HG02763 (cell line): ENCODE measurements at regions not wholly inside any gene's neighbourhood (a gene's known extent, or its start where the extent isn't known, plus 50 kb on each side); places are given as distances from the start of the nearest gene placed in this dataset.
"Not testable (repeated sequence)": the region's sequence is repeated elsewhere in the genome, so short reads cannot be mapped to it uniquely, and the experiment has no call there.

Experiments used
- ATAC-seq: cut with Tn5 transposase; IDR thresholded peaks from one replicate; pipeline ENCODE4 v1.9.1; 2021; ENCODE audit warnings: mild to moderate bottlenecking, moderate library complexity; ENCODE audit not compliant: unreplicated experiment

- no peak for ATAC-seq
Observed at GRCh38 chr12:67484791-67485480, 163.6 kb upstream of the DYRK2 start.

- ATAC-seq, result no peak
Observed at GRCh38 chr12:67486671-67487070, 161.9 kb upstream of the DYRK2 start.

GRCh38 chr12:67488349-67488748, 160.2 kb upstream of the DYRK2 start:
- ATAC-seq, result not testable (repeated sequence)

- no peak for ATAC-seq
Observed at GRCh38 chr12:67489007-67489406, 159.5 kb upstream of the DYRK2 start.

GRCh38 chr12:67496581-67496980, 152.0 kb upstream of the DYRK2 start:
- no peak for ATAC-seq

GRCh38 chr12:67498991-67499390, 149.6 kb upstream of the DYRK2 start:
- ATAC-seq, result no peak

- ATAC-seq, result no peak
Observed at GRCh38 chr12:67501362-67501761, 147.2 kb upstream of the DYRK2 start.

- no peak for ATAC-seq
Observed at GRCh38 chr12:67504026-67504425, 144.5 kb upstream of the DYRK2 start.

GRCh38 chr12:67506739-67507138, 141.8 kb upstream of the DYRK2 start:
- no peak for ATAC-seq

GRCh38 chr12:67508830-67509229, 139.7 kb upstream of the DYRK2 start:
- no peak for ATAC-seq

- no peak for ATAC-seq
Observed at GRCh38 chr12:67509666-67510386, 138.7 kb upstream of the DYRK2 start.

- ATAC-seq, result no peak
Observed at GRCh38 chr12:67512061-67512460, 136.5 kb upstream of the DYRK2 start.

- no peak for ATAC-seq
Observed at GRCh38 chr12:67514502-67514901, 134.0 kb upstream of the DYRK2 start.

GRCh38 chr12:67515679-67516340, 132.7 kb upstream of the DYRK2 start:
- ATAC-seq, result peak; percentile 94

GRCh38 chr12:67517181-67517887, 131.2 kb upstream of the DYRK2 start:
- no peak for ATAC-seq

- no peak for ATAC-seq
Observed at GRCh38 chr12:67519484-67520433, 128.8 kb upstream of the DYRK2 start.

GRCh38 chr12:67520606-67521005, 127.9 kb upstream of the DYRK2 start:
- no peak for ATAC-seq

GRCh38 chr12:67522222-67522621, 126.3 kb upstream of the DYRK2 start:
- ATAC-seq, result no peak

GRCh38 chr12:67523538-67523937, 125.0 kb upstream of the DYRK2 start:
- no peak for ATAC-seq
